GM23338 (cell line): ENCODE measurements at regions not wholly inside any gene's neighbourhood (a gene's known extent, or its start where the extent isn't known, plus 50 kb on each side); places are given as distances from the start of the nearest gene placed in this dataset.
"Not testable (repeated sequence)": the region's sequence is repeated elsewhere in the genome, so short reads cannot be mapped to it uniquely, and the experiment has no call there.

Experiments used
- ATAC-seq: fragments of 200-7000 bp; cut with Tn5 transposase; 3 replicates; pipeline ENCODE4 v1.9.1; 2020
- DNase-seq: peaks from one replicate; pipeline ENCODE4 v3.0.0-alpha.2; 2015; ENCODE audit warnings: low spot score
- H2AFZ ChIP-seq: fragments of 200-600 bp; sonication (generic); 2 replicates; pipeline ENCODE4 v1.8.0; 2016; ENCODE audit warnings: antibody characterized with exemption, mild to moderate bottlenecking, moderate library complexity
- H3F3A ChIP-seq: fragments of 200-600 bp; sonication (generic); replicated peaks from 2 replicates; pipeline ENCODE4 v1.8.0; 2017; ENCODE audit warnings: antibody characterized with exemption, mixed run types, low read depth
- H3K27ac ChIP-seq: fragments of 200-600 bp; sonication (generic); 2 replicates; pipeline ENCODE4 v1.6.1; 2016; ENCODE audit warnings: low read depth
- H3K27me3 ChIP-seq: fragments of 200-600 bp; sonication (generic); 2 replicates; pipeline ENCODE4 v1.8.0; 2016; ENCODE audit warnings: mild to moderate bottlenecking, mixed run types, moderate library complexity; ENCODE audit not compliant: insufficient read depth
- H3K36me3 ChIP-seq: fragments of 200-600 bp; sonication (generic); 2 replicates; pipeline ENCODE4 v1.8.0; 2016; ENCODE audit warnings: mild to moderate bottlenecking; ENCODE audit not compliant: insufficient read depth
- H3K4me1 ChIP-seq: fragments of 200-600 bp; sonication (generic); 2 replicates; pipeline ENCODE4 v1.8.0; 2016; ENCODE audit warnings: mild to moderate bottlenecking, moderate library complexity; ENCODE audit not compliant: insufficient read depth
- H3K4me2 ChIP-seq: fragments of 200-600 bp; sonication (generic); 2 replicates; pipeline ENCODE4 v1.7.1; 2017; ENCODE audit warnings: mixed run types
- H3K4me3 ChIP-seq: fragments of 200-600 bp; sonication (generic); 2 replicates; pipeline ENCODE4 v1.6.1; 2016; ENCODE audit warnings: mixed run types
- H3K79me2 ChIP-seq: fragments of 200-600 bp; sonication (generic); replicated peaks from 2 replicates; pipeline ENCODE4 v1.8.0; 2017; ENCODE audit warnings: mild to moderate bottlenecking; ENCODE audit not compliant: insufficient read depth
- H3K9me2 ChIP-seq: fragments of 200-600 bp; sonication (generic); 2 replicates; pipeline ENCODE4 v1.8.0; 2017; ENCODE audit not compliant: insufficient read depth
- H4K20me1 ChIP-seq: fragments of 200-600 bp; sonication (generic); replicated peaks from 2 replicates; pipeline ENCODE4 v1.8.0; 2017; ENCODE audit warnings: mild to moderate bottlenecking; ENCODE audit not compliant: insufficient read depth
- H3K27ac Mint-ChIP-seq: 2 replicates; pipeline ENCODE4 v1.8.0; 2020; ENCODE audit warnings: inconsistent platforms, mild to moderate bottlenecking, moderate library complexity, mixed read lengths
- H3K27me3 Mint-ChIP-seq: 3 replicates; pipeline ENCODE4 v1.8.0; 2022; ENCODE audit warnings: low read depth, mild to moderate bottlenecking, moderate library complexity, mixed read lengths, inconsistent platforms; ENCODE audit not compliant: insufficient read depth, poor library complexity
- H3K36me3 Mint-ChIP-seq: 3 replicates; pipeline ENCODE4 v1.8.0; 2021; ENCODE audit warnings: low read depth, mild to moderate bottlenecking, inconsistent platforms, moderate library complexity, mixed read lengths
- H3K4me1 Mint-ChIP-seq: 3 replicates; pipeline ENCODE4 v1.8.0; 2020; ENCODE audit warnings: mild to moderate bottlenecking, inconsistent platforms, mixed read lengths
- H3K4me3 Mint-ChIP-seq: 3 replicates; pipeline ENCODE4 v1.8.0; 2021; ENCODE audit warnings: moderate library complexity, mild to moderate bottlenecking, inconsistent platforms, mixed read lengths
- H3K9me3 Mint-ChIP-seq: 3 replicates; pipeline ENCODE4 v1.8.0; 2020; ENCODE audit warnings: moderate library complexity, mild to moderate bottlenecking, inconsistent platforms, mixed read lengths
- CREB1 ChIP-seq: fragments of 250-450 bp; sonication (Bioruptor Pico); IDR thresholded peaks from 2 replicates; pipeline ENCODE4 v1.5.0; 2020; ENCODE audit warnings: low read depth, mild to moderate bottlenecking, moderate library complexity
- EZH2 ChIP-seq: fragments of 200-600 bp; sonication (generic); IDR thresholded peaks from one replicate; pipeline ENCODE4 v1.8.0; 2017; ENCODE audit warnings: antibody characterized with exemption, mild to moderate bottlenecking, low read depth; ENCODE audit not compliant: unreplicated experiment
- EZH2phosphoT487 ChIP-seq: fragments of 200-600 bp; sonication (generic); IDR thresholded peaks from one replicate; pipeline ENCODE4 v1.8.1; 2018; ENCODE audit warnings: antibody characterized with exemption; ENCODE audit not compliant: unreplicated experiment
- JUNB ChIP-seq: IDR thresholded peaks from one replicate; pipeline ENCODE4 v1.6.1; 2016; ENCODE audit warnings: antibody characterized with exemption; ENCODE audit not compliant: unreplicated experiment
- NANOG ChIP-seq: IDR thresholded peaks from 2 replicates; pipeline ENCODE4 v1.6.1; 2016; ENCODE audit warnings: antibody characterized with exemption, borderline replicate concordance
- POLR2AphosphoS5 ChIP-seq: IDR thresholded peaks from 2 replicates; pipeline ENCODE4 v1.6.1; 2016; ENCODE audit warnings: antibody characterized with exemption, low read depth
- STAT1 ChIP-seq: IDR thresholded peaks from one replicate; pipeline ENCODE4 v1.6.1; 2016; ENCODE audit warnings: antibody characterized with exemption; ENCODE audit not compliant: unreplicated experiment
- ZNF114 ChIP-seq: fragments of 250-450 bp; sonication (Bioruptor Pico); IDR thresholded peaks from 2 replicates; pipeline ENCODE4 v1.5.0; 2020; ENCODE audit warnings: mild to moderate bottlenecking, moderate library complexity
- TF ChIP-seq, protein P1 (sequence below): IDR thresholded peaks from one replicate; pipeline ENCODE4 v1.6.1; 2018; ENCODE audit warnings: antibody characterized with exemption; ENCODE audit not compliant: unreplicated experiment
- TF ChIP-seq, protein P2 (sequence below), 2 experiments: fragments of 200-600 bp in 1 of 2; sonication (generic) in 1 of 2; conservative IDR thresholded peaks; 2 replicates each; pipeline versions ENCODE4 v1.5.1 to v1.6.1; 2016 to 2017; ENCODE audit warnings: antibody characterized with exemption in 2 of 2, low read depth in 2 of 2, mild to moderate bottlenecking in 2 of 2, moderate library complexity in 1 of 2

DNA sequence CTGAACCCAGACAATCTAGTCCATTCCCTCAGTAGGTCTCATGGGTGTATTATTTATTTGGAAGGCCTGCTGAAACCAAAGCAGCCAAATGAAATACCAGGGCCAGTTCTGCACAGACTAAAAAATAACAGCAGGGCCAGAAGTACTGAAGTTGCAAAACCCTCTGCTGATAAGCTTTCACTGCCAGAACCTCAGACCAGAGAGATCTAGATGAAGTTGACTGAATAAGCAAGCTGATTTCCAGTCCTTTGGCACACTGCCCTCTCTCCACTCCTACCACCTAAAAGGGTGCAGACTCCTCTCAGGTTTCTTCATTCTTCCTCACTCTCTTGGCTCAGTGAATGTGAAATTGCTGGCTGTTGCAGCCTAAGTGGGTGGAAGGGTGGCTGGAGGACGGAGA lies 276.7 kb upstream of the KLF3 start (continued):
- TF ChIP-seq, protein P1, sequence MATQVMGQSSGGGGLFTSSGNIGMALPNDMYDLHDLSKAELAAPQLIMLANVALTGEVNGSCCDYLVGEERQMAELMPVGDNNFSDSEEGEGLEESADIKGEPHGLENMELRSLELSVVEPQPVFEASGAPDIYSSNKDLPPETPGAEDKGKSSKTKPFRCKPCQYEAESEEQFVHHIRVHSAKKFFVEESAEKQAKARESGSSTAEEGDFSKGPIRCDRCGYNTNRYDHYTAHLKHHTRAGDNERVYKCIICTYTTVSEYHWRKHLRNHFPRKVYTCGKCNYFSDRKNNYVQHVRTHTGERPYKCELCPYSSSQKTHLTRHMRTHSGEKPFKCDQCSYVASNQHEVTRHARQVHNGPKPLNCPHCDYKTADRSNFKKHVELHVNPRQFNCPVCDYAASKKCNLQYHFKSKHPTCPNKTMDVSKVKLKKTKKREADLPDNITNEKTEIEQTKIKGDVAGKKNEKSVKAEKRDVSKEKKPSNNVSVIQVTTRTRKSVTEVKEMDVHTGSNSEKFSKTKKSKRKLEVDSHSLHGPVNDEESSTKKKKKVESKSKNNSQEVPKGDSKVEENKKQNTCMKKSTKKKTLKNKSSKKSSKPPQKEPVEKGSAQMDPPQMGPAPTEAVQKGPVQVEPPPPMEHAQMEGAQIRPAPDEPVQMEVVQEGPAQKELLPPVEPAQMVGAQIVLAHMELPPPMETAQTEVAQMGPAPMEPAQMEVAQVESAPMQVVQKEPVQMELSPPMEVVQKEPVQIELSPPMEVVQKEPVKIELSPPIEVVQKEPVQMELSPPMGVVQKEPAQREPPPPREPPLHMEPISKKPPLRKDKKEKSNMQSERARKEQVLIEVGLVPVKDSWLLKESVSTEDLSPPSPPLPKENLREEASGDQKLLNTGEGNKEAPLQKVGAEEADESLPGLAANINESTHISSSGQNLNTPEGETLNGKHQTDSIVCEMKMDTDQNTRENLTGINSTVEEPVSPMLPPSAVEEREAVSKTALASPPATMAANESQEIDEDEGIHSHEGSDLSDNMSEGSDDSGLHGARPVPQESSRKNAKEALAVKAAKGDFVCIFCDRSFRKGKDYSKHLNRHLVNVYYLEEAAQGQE = no peak
- TF ChIP-seq CREB1 (no peak), POLR2AphosphoS5 (no peak), EZH2phosphoT487 (no peak), NANOG (no peak)

- peaks cover 3% of the 10 kb centered on the region; the same call in 1 of the 2 replicates for H3K9me2 ChIP-seq
- no peak overlapping the region for H3K27ac ChIP-seq
- Mint-ChIP-seq H3K4me3 (no peak overlapping the region), H3K9me3 (peaks cover 40% of the 10 kb centered on the region), H3K27me3 (no peaks in the 10 kb centered on the region), H3K4me1 (peaks cover 5% of the 10 kb centered on the region; the same call in 1 of the 3 replicates), H3K36me3 (peaks cover 34% of the 10 kb centered on the region), H3K27ac (no peak overlapping the region)
- H3K4me3 ChIP-seq = no peak overlapping the region
- H4K20me1 ChIP-seq = no peaks in the 10 kb centered on the region
- H2AFZ ChIP-seq = no peak overlapping the region
- H3K4me2 ChIP-seq = no peak overlapping the region
- H3K27me3 ChIP-seq = no peaks in the 10 kb centered on the region
- no peak for TF ChIP-seq EZH2
- no peak for TF ChIP-seq CREB1
- TF ChIP-seq, protein P1 = no peak
- TF ChIP-seq JUNB = no peak
- no peak for TF ChIP-seq EZH2phosphoT487
- TF ChIP-seq ZNF114 (CRISPR knock-in tag) = no peak
- TF ChIP-seq STAT1 = no peak
- TF ChIP-seq, protein P2, sequence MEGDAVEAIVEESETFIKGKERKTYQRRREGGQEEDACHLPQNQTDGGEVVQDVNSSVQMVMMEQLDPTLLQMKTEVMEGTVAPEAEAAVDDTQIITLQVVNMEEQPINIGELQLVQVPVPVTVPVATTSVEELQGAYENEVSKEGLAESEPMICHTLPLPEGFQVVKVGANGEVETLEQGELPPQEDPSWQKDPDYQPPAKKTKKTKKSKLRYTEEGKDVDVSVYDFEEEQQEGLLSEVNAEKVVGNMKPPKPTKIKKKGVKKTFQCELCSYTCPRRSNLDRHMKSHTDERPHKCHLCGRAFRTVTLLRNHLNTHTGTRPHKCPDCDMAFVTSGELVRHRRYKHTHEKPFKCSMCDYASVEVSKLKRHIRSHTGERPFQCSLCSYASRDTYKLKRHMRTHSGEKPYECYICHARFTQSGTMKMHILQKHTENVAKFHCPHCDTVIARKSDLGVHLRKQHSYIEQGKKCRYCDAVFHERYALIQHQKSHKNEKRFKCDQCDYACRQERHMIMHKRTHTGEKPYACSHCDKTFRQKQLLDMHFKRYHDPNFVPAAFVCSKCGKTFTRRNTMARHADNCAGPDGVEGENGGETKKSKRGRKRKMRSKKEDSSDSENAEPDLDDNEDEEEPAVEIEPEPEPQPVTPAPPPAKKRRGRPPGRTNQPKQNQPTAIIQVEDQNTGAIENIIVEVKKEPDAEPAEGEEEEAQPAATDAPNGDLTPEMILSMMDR (conservative IDR thresholded peaks at IDR 0.05; ENCODE audit: low read depth in 2 of 2) = no peak
- no peaks in the 10 kb centered on the region for H3F3A ChIP-seq
- H3K79me2 ChIP-seq = no peaks in the 10 kb centered on the region
- peaks cover 2% of the 10 kb centered on the region; the same call in 1 of the 2 replicates for H3K4me1 ChIP-seq
- no peak for ATAC-seq
- no peak for DNase-seq
- H3K36me3 ChIP-seq = no peaks in the 10 kb centered on the region
Measured at GRCh38 chr4:38387819-38388218, 276.2 kb upstream of the KLF3 start.

- H3F3A ChIP-seq, H3K27me3 ChIP-seq, H3K79me2 ChIP-seq, H3K36me3 ChIP-seq, H3K4me1 Mint-ChIP-seq, H3K4me3 Mint-ChIP-seq, H3K27ac ChIP-seq, H3K4me2 ChIP-seq, ATAC-seq, H3K4me3 ChIP-seq, H2AFZ ChIP-seq, DNase-seq, H4K20me1 ChIP-seq, H3K4me1 ChIP-seq, H3K27ac Mint-ChIP-seq, H3K27me3 Mint-ChIP-seq, H3K9me2 ChIP-seq: not testable (repeated sequence)
- Mint-ChIP-seq H3K36me3 (peaks cover 44% of the 10 kb centered on the region), H3K9me3 (peaks cover 51% of the 10 kb centered on the region)
Measured at GRCh38 chr4:38388907-38389306, 275.1 kb upstream of the KLF3 start.
